ENCODE measurements at regions not wholly inside any gene's neighbourhood (a gene's known extent, or its start where the extent isn't known, plus 50 kb on each side); places are given as distances from the start of the nearest gene placed in this dataset.
"Not testable (repeated sequence)": the region's sequence is repeated elsewhere in the genome, so short reads cannot be mapped to it uniquely, and the experiment has no call there.

GRCh38 chr1:204782118-204782700 is 88.5 kb upstream of the NFASC start:
- peak; percentile 38 for DNase-seq (ENCODE audit: low read depth)

GRCh38 chr1:204785023-204785422 is 85.6 kb upstream of the NFASC start:
- not testable (repeated sequence) for DNase-seq (ENCODE audit: low read depth)

GRCh38 chr1:204788470-204788869 is 82.2 kb upstream of the NFASC start:
- DNase-seq (ENCODE audit: low read depth): no peak

- DNase-seq (ENCODE audit: low read depth): no peak
These were observed 79.0 kb upstream of the NFASC start for GRCh38 chr1:204791453-204792353.

GRCh38 chr1:204792354-204792692 is 78.3 kb upstream of the NFASC start:
- no peak for DNase-seq (ENCODE audit: low read depth)

GRCh38 chr1:204793259-204793914 is 77.3 kb upstream of the NFASC start:
- DNase-seq (ENCODE audit: low read depth): no peak

GRCh38 chr1:204796886-204797285 is 73.8 kb upstream of the NFASC start:
- DNase-seq (ENCODE audit: low read depth): not testable (repeated sequence)

- DNase-seq (ENCODE audit: low read depth): no peak
These were observed 73.3 kb upstream of the NFASC start for GRCh38 chr1:204797401-204797800.

GRCh38 chr1:204799630-204800029 is 71.0 kb upstream of the NFASC start:
- DNase-seq (ENCODE audit: low read depth): no peak

GRCh38 chr1:204801211-204801610 is 69.5 kb upstream of the NFASC start:
- no peak for DNase-seq (ENCODE audit: low read depth)

- no peak for DNase-seq (ENCODE audit: low read depth)
These were observed 68.1 kb upstream of the NFASC start for GRCh38 chr1:204802401-204803175.

- DNase-seq (ENCODE audit: low read depth): no peak
These were observed 67.1 kb upstream of the NFASC start for GRCh38 chr1:204803607-204804006.

GRCh38 chr1:204806943-204807687 is 63.5 kb upstream of the NFASC start:
- peak; percentile 50 for DNase-seq (ENCODE audit: low read depth)

GRCh38 chr1:204809488-204809887 is 61.2 kb upstream of the NFASC start:
- DNase-seq (ENCODE audit: low read depth): no peak

GRCh38 chr1:204812842-204813241 is 57.8 kb upstream of the NFASC start:
- DNase-seq (ENCODE audit: low read depth): no peak

GRCh38 chr1:204813522-204813921 is 57.1 kb upstream of the NFASC start:
- no peak for DNase-seq (ENCODE audit: low read depth)

- no peak for DNase-seq (ENCODE audit: low read depth)
These were observed 56.3 kb upstream of the NFASC start for GRCh38 chr1:204814166-204814884.

- no peak for DNase-seq (ENCODE audit: low read depth)
These were observed 53.3 kb upstream of the NFASC start for GRCh38 chr1:204817341-204817740.

- no peak for DNase-seq (ENCODE audit: low read depth)
These were observed 51.7 kb upstream of the NFASC start for GRCh38 chr1:204818998-204819397.

- DNase-seq (ENCODE audit: low read depth): no peak
These were observed 51.2 kb upstream of the NFASC start for GRCh38 chr1:204819495-204819894.
